KG1 (cell line): ENCODE measurements at regions not wholly inside any gene's neighbourhood (a gene's known extent, or its start where the extent isn't known, plus 50 kb on each side); places are given as distances from the start of the nearest gene placed in this dataset.
"Not testable (repeated sequence)": the region's sequence is repeated elsewhere in the genome, so short reads cannot be mapped to it uniquely, and the experiment has no call there.

Experiments
- DNase-seq: peaks from one replicate; lab custom pipeline; 2025; lab: John Stamatoyannopoulos, UW

GRCh38 chr2:56515399-56515798 is 331.6 kb downstream of the CCDC85A start:
- DNase-seq: no peak

- no peak for DNase-seq
These were observed 336.0 kb downstream of the CCDC85A start for GRCh38 chr2:56519806-56520205.

- no peak for DNase-seq
These were observed 338.9 kb downstream of the CCDC85A start for GRCh38 chr2:56522605-56523089.

- DNase-seq: no peak
These were observed 340.0 kb downstream of the CCDC85A start for GRCh38 chr2:56523816-56524215.

GRCh38 chr2:56531668-56532420 is 348.1 kb downstream of the CCDC85A start:
- DNase-seq: no peak

GRCh38 chr2:56534321-56534720 is 350.5 kb downstream of the CCDC85A start:
- DNase-seq: no peak

- no peak for DNase-seq
These were observed 354.0 kb downstream of the CCDC85A start for GRCh38 chr2:56537756-56538155.

GRCh38 chr2:56539618-56540017 is 355.8 kb downstream of the CCDC85A start:
- DNase-seq: no peak

- no peak for DNase-seq
These were observed 356.7 kb downstream of the CCDC85A start for GRCh38 chr2:56540467-56540866.

- no peak for DNase-seq
These were observed 357.1 kb downstream of the CCDC85A start for GRCh38 chr2:56540916-56541315.

- DNase-seq: no peak
These were observed 358.4 kb downstream of the CCDC85A start for GRCh38 chr2:56542213-56542612.

GRCh38 chr2:56565143-56565542 is 381.4 kb downstream of the CCDC85A start:
- DNase-seq: no peak

- no peak for DNase-seq
These were observed 387.3 kb downstream of the CCDC85A start for GRCh38 chr2:56571074-56571473.

GRCh38 chr2:56576001-56576400 is 392.2 kb downstream of the CCDC85A start:
- DNase-seq: no peak

- no peak for DNase-seq
These were observed 396.5 kb downstream of the CCDC85A start for GRCh38 chr2:56580242-56580641.

- DNase-seq: no peak
These were observed 398.8 kb downstream of the CCDC85A start for GRCh38 chr2:56582570-56582969.

GRCh38 chr2:56583796-56584315 is 400.1 kb downstream of the CCDC85A start:
- DNase-seq: no peak

- DNase-seq: no peak
These were observed 403.7 kb downstream of the CCDC85A start for GRCh38 chr2:56587456-56587855.

GRCh38 chr2:56589194-56589593 is 405.4 kb downstream of the CCDC85A start:
- no peak for DNase-seq

- DNase-seq: no peak
These were observed 406.0 kb downstream of the CCDC85A start for GRCh38 chr2:56589835-56590234.

- DNase-seq: no peak
These were observed 406.8 kb downstream of the CCDC85A start for GRCh38 chr2:56590611-56591010.

- DNase-seq: not testable (repeated sequence)
These were observed 422.3 kb downstream of the CCDC85A start for GRCh38 chr2:56606086-56606485.

- no peak for DNase-seq
These were observed 429.5 kb downstream of the CCDC85A start for GRCh38 chr2:56613254-56613653.

GRCh38 chr2:56613920-56614319 is 430.1 kb downstream of the CCDC85A start:
- DNase-seq: no peak
